H1 (cell line): ENCODE measurements at regions not wholly inside any gene's neighbourhood (a gene's known extent, or its start where the extent isn't known, plus 50 kb on each side); places are given as distances from the start of the nearest gene placed in this dataset.

Experiments
- CTBP2 ChIP-seq: IDR thresholded peaks from 2 replicates; pipeline ENCODE4 v1.7.0; 2011; ENCODE audit warnings: borderline replicate concordance, mild to moderate bottlenecking, moderate library complexity, mixed read lengths, low read length; ENCODE audit not compliant: insufficient read depth, insufficient read length

DNA sequence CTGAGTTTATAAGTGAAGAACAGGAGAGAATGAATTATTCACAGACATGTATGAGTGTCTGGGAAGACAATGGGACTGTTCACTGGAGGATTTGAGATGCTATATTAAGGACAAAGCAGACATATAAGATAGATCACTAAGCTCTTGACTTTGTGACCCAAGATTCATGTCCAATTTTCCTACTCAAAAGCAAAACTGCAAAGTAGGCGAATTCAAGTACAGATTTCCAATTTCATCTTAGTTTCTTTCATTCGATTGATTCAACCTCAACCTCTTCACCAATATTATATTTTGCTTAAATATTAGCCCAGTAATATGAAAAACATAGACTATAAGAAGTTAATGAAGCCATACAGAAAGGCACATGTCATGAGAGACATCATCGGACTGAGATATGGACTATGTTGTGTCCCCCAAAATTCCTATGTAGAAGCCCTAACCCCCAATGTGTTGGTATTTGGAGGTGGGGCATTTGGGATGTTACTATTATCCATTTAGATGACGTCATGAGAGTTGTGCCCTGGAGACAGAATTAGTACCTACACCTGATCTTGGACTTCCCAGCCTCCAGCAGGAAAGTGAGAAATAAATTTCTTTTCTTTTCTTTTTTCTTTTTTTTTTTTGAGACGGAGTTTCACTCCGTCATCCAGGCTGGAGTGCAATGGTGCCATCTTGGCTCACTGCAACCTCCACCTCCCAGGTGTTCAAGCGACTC is 353.7 kb upstream of the AKR1E2 start (continued):
- TF ChIP-seq CTBP2 = no peak
- TF ChIP-seq, all 59 proteins: peak for 0
